GM12873 (cell line): ENCODE measurements at regions not wholly inside any gene's neighbourhood (a gene's known extent, or its start where the extent isn't known, plus 50 kb on each side); places are given as distances from the start of the nearest gene placed in this dataset.

Source experiments
- CTCF ChIP-seq: IDR thresholded peaks from 2 replicates; pipeline ENCODE4 v1.5.1; 2012; ENCODE audit warnings: low read depth, mild to moderate bottlenecking, moderate library complexity, low read length, control low read depth; ENCODE audit not compliant: insufficient read depth; ENCODE audit errors: missing control alignments

- no peak for TF ChIP-seq CTCF
These were observed 165.8 kb upstream of the SYNDIG1 start for GRCh38 chr20:24303393-24304170.

- TF ChIP-seq CTCF, result no peak
These were observed 171.4 kb upstream of the SYNDIG1 start for GRCh38 chr20:24297993-24298392.

- no peak for TF ChIP-seq CTCF
These were observed 172.8 kb upstream of the SYNDIG1 start for GRCh38 chr20:24296477-24297261.

- no peak for TF ChIP-seq CTCF
These were observed 178.4 kb upstream of the SYNDIG1 start for GRCh38 chr20:24291014-24291413.

GRCh38 chr20:24289737-24290481 lies 179.5 kb upstream of the SYNDIG1 start:
- no peak for TF ChIP-seq CTCF

GRCh38 chr20:24283186-24283585 lies 186.2 kb upstream of the SYNDIG1 start:
- TF ChIP-seq CTCF, result no peak

GRCh38 chr20:24277196-24277595 lies 192.2 kb upstream of the SYNDIG1 start:
- TF ChIP-seq CTCF, result no peak
